ENCODE measurements at regions not wholly inside any gene's neighbourhood (a gene's known extent, or its start where the extent isn't known, plus 50 kb on each side); places are given as distances from the start of the nearest gene placed in this dataset.
"Not testable (repeated sequence)": the region's sequence is repeated elsewhere in the genome, so short reads cannot be mapped to it uniquely, and the experiment has no call there.

GRCh38 chr7:155229548-155230168 lies 68.0 kb upstream of the INSIG1 start:
- no peak overlapping the region for H3K27ac Mint-ChIP-seq
- no peak for ATAC-seq (replicated peaks)
- no peaks in the 10 kb centered on the region for H3K36me3 Mint-ChIP-seq
- DNase-seq: no peak
- H3K27me3 Mint-ChIP-seq: peaks cover 7 to 16% of the 10 kb centered on the region in 2 donors
- no peak overlapping the region for H3K4me3 Mint-ChIP-seq
- no peaks in the 10 kb centered on the region for H3K4me1 Mint-ChIP-seq
- no peaks in the 10 kb centered on the region for H3K9me3 Mint-ChIP-seq

GRCh38 chr7:155230169-155230593 lies 67.5 kb upstream of the INSIG1 start:
- H3K27me3 Mint-ChIP-seq: peaks cover 7 to 16% of the 10 kb centered on the region in 2 donors
- H3K27ac Mint-ChIP-seq: no peak overlapping the region
- no peak for DNase-seq

GRCh38 chr7:155231241-155231800 lies 66.4 kb upstream of the INSIG1 start:
- Mint-ChIP-seq H3K36me3 (no peaks in the 10 kb centered on the region), H3K4me3 (no peak overlapping the region), H3K27me3 (peaks cover 0 to 9% of the 10 kb centered on the region in 2 donors), H3K4me1 (peaks cover 0 to 2% of the 10 kb centered on the region in 2 donors), H3K9me3 (no peaks in the 10 kb centered on the region), H3K27ac (no peak overlapping the region)
- ATAC-seq (replicated peaks) (no peak), DNase-seq (no peak)

More at GRCh38 chr7:155230169-155230593, 67.5 kb upstream of the INSIG1 start:
- Mint-ChIP-seq H3K36me3 (no peaks in the 10 kb centered on the region), H3K4me1 (no peaks in the 10 kb centered on the region), H3K4me3 (no peak overlapping the region), H3K9me3 (no peaks in the 10 kb centered on the region)
- ATAC-seq (replicated peaks): no peak

GRCh38 chr7:155231941-155232340 lies 65.7 kb upstream of the INSIG1 start:
- H3K4me1 Mint-ChIP-seq: peaks cover 2 to 8% of the 10 kb centered on the region in 2 donors
- DNase-seq (no peak), ATAC-seq (replicated peaks) (no peak)
- no peaks in the 10 kb centered on the region for H3K36me3 Mint-ChIP-seq
- no peak overlapping the region for H3K27ac Mint-ChIP-seq
- H3K27me3 Mint-ChIP-seq: peaks cover 0 to 12% of the 10 kb centered on the region in 2 donors
- no peak overlapping the region for H3K4me3 Mint-ChIP-seq
- H3K9me3 Mint-ChIP-seq: no peaks in the 10 kb centered on the region

- DNase-seq: no peak
- H3K4me3 Mint-ChIP-seq: no peak overlapping the region
- H3K4me1 Mint-ChIP-seq: peaks cover 5 to 14% of the 10 kb centered on the region in 2 donors
- ATAC-seq (replicated peaks): no peak
- no peaks in the 10 kb centered on the region for H3K9me3 Mint-ChIP-seq
- H3K36me3 Mint-ChIP-seq: no peaks in the 10 kb centered on the region
- peaks cover 4 to 15% of the 10 kb centered on the region in 2 donors for H3K27me3 Mint-ChIP-seq
- H3K27ac Mint-ChIP-seq: no peak overlapping the region
Measured at GRCh38 chr7:155232911-155233310, 64.8 kb upstream of the INSIG1 start.

GRCh38 chr7:155233311-155234157 lies 64.1 kb upstream of the INSIG1 start:
- no peak for DNase-seq
- H3K27ac Mint-ChIP-seq: no peak overlapping the region
- H3K4me1 Mint-ChIP-seq: peaks cover 5 to 14% of the 10 kb centered on the region in 2 donors
- H3K27me3 Mint-ChIP-seq: peaks cover 4 to 16% of the 10 kb centered on the region in 2 donors
- ATAC-seq (replicated peaks): no peak
- H3K4me3 Mint-ChIP-seq: no peak overlapping the region
- H3K9me3 Mint-ChIP-seq: no peaks in the 10 kb centered on the region
- no peaks in the 10 kb centered on the region for H3K36me3 Mint-ChIP-seq

GRCh38 chr7:155234158-155234492 lies 63.6 kb upstream of the INSIG1 start:
- Mint-ChIP-seq H3K27me3 (peaks cover 6 to 16% of the 10 kb centered on the region in 2 donors), H3K27ac (no peak overlapping the region)
- ATAC-seq (replicated peaks): no peak

GRCh38 chr7:155234950-155235789 lies 62.5 kb upstream of the INSIG1 start:
- Mint-ChIP-seq H3K9me3 (no peaks in the 10 kb centered on the region), H3K4me1 (peaks cover 12 to 18% of the 10 kb centered on the region in 2 donors), H3K27ac (no peak overlapping the region), H3K27me3 (peaks cover 13 to 16% of the 10 kb centered on the region in 2 donors), H3K4me3 (no peak overlapping the region), H3K36me3 (no peaks in the 10 kb centered on the region)
- no peak for ATAC-seq (replicated peaks)
- DNase-seq: no peak

More at GRCh38 chr7:155234158-155234492, 63.6 kb upstream of the INSIG1 start:
- no peaks in the 10 kb centered on the region for H3K36me3 Mint-ChIP-seq
- no peaks in the 10 kb centered on the region for H3K9me3 Mint-ChIP-seq
- H3K4me1 Mint-ChIP-seq: peaks cover 7 to 14% of the 10 kb centered on the region in 2 donors
- H3K4me3 Mint-ChIP-seq: no peak overlapping the region
- no peak for DNase-seq

- H3K9me3 Mint-ChIP-seq: no peaks in the 10 kb centered on the region
- ATAC-seq (replicated peaks) (no peak), DNase-seq (no peak)
- peaks cover 13 to 16% of the 10 kb centered on the region in 2 donors for H3K27me3 Mint-ChIP-seq
- no peak overlapping the region for H3K27ac Mint-ChIP-seq
- no peak overlapping the region for H3K4me3 Mint-ChIP-seq
- H3K36me3 Mint-ChIP-seq: no peaks in the 10 kb centered on the region
- H3K4me1 Mint-ChIP-seq: peaks cover 12 to 18% of the 10 kb centered on the region in 2 donors
Measured at GRCh38 chr7:155236386-155236785, 61.3 kb upstream of the INSIG1 start.

GRCh38 chr7:155237297-155237696 lies 60.4 kb upstream of the INSIG1 start:
- peaks cover 13 to 20% of the 10 kb centered on the region in 2 donors for H3K27me3 Mint-ChIP-seq

GRCh38 chr7:155237730-155238129 lies 59.9 kb upstream of the INSIG1 start:
- no peak for DNase-seq
- Mint-ChIP-seq H3K4me1 (peaks cover 12 to 18% of the 10 kb centered on the region in 2 donors), H3K36me3 (no peaks in the 10 kb centered on the region), H3K9me3 (no peaks in the 10 kb centered on the region), H3K27me3 (peaks cover 13 to 20% of the 10 kb centered on the region in 2 donors), H3K27ac (no peak overlapping the region), H3K4me3 (no peak overlapping the region)
- no peak for ATAC-seq (replicated peaks)

More at GRCh38 chr7:155237297-155237696, 60.4 kb upstream of the INSIG1 start:
- ATAC-seq (replicated peaks) (no peak), DNase-seq (no peak)
- Mint-ChIP-seq H3K4me3 (no peak overlapping the region), H3K4me1 (peaks cover 12 to 18% of the 10 kb centered on the region in 2 donors), H3K36me3 (no peaks in the 10 kb centered on the region), H3K9me3 (no peaks in the 10 kb centered on the region), H3K27ac (no peak overlapping the region)

- H3K9me3 Mint-ChIP-seq; H3K27ac Mint-ChIP-seq; H3K4me3 Mint-ChIP-seq; H3K36me3 Mint-ChIP-seq; DNase-seq; ATAC-seq (replicated peaks): not testable (repeated sequence)
- H3K4me1 Mint-ChIP-seq: peaks cover 12 to 18% of the 10 kb centered on the region in 2 donors
- H3K27me3 Mint-ChIP-seq: peaks cover 18 to 20% of the 10 kb centered on the region in 2 donors
Measured at GRCh38 chr7:155239431-155240087, 58.1 kb upstream of the INSIG1 start.

GRCh38 chr7:155244675-155245074 lies 53.0 kb upstream of the INSIG1 start:
- H3K4me1 Mint-ChIP-seq: peaks cover 12 to 18% of the 10 kb centered on the region in 2 donors
- H3K27ac Mint-ChIP-seq: peak overlapping the region; percentile 22
- no peak overlapping the region for H3K4me3 Mint-ChIP-seq

More at GRCh38 chr7:155244675-155245074, 53.0 kb upstream of the INSIG1 start:
- no peak for DNase-seq
- Mint-ChIP-seq H3K27me3 (peaks cover 5 to 6% of the 10 kb centered on the region in 2 donors), H3K36me3 (peaks cover 0 to 2% of the 10 kb centered on the region in 2 donors), H3K9me3 (peaks cover 0 to 3% of the 10 kb centered on the region in 2 donors)
- no peak for ATAC-seq (replicated peaks)
